WTC11 (cell line): ENCODE measurements at regions not wholly inside any gene's neighbourhood (a gene's known extent, or its start where the extent isn't known, plus 50 kb on each side); places are given as distances from the start of the nearest gene placed in this dataset.
A peak's percentile ranks its signal among the peaks of the same experiment; 100 is the strongest.

Experiments
- ATAC-seq: fragments of 200-7000 bp; cut with Tn5 transposase; 2 replicates; pipeline ENCODE4 v1.10.0; 2021; ENCODE audit warnings: mild to moderate bottlenecking, moderate library complexity
- CTCF ChIA-PET: fragments of 300-600 bp; sonication (Branson Sonifier 250); formaldehyde crosslinking; loops from one replicate; lab custom pipeline; 2021; ENCODE audit warnings: antibody characterized with exemption; lab: Charles Lee
- POLR2A ChIA-PET: fragments of 350-600 bp; sonication (Branson Sonifier 250); formaldehyde crosslinking; loops from one replicate; lab custom pipeline; 2021; ENCODE audit warnings: antibody characterized with exemption; lab: Charles Lee
- DNase-seq: peaks from one replicate; pipeline ENCODE4 v3.0.0; 2021; ENCODE audit warnings: low spot score
- H3K27ac Mint-ChIP-seq: 2 replicates; pipeline ENCODE4 v1.8.0; 2021; ENCODE audit warnings: mixed read lengths
- H3K27me3 Mint-ChIP-seq: 2 replicates; pipeline ENCODE4 v1.8.0; 2021; ENCODE audit warnings: low read depth, mild to moderate bottlenecking, moderate library complexity, mixed read lengths
- H3K36me3 Mint-ChIP-seq: 2 replicates; pipeline ENCODE4 v1.8.0; 2021; ENCODE audit warnings: mixed read lengths
- H3K4me1 Mint-ChIP-seq: 2 replicates; pipeline ENCODE4 v1.8.0; 2022; ENCODE audit warnings: mixed read lengths
- H3K4me3 Mint-ChIP-seq: 2 replicates; pipeline ENCODE4 v1.8.0; 2021; ENCODE audit warnings: mild to moderate bottlenecking, moderate library complexity, mixed read lengths
- H3K9me3 Mint-ChIP-seq: 2 replicates; pipeline ENCODE4 v1.8.0; 2021; ENCODE audit warnings: mixed read lengths
- ATF1 ChIP-seq: sonication (generic); formaldehyde crosslinking; IDR thresholded peaks from 2 replicates; pipeline ENCODE4 v1.8.1; 2023; ENCODE audit warnings: mild to moderate bottlenecking, moderate library complexity, missing genetic modification reagents
- ATF2 ChIP-seq: sonication (generic); formaldehyde crosslinking; IDR thresholded peaks from 2 replicates; pipeline ENCODE4 v1.8.1; 2022; ENCODE audit warnings: low read depth, missing genetic modification reagents, borderline replicate concordance
- FOXP1 ChIP-seq: sonication (generic); formaldehyde crosslinking; IDR thresholded peaks from 2 replicates; pipeline ENCODE4 v1.8.0; 2022; ENCODE audit warnings: missing genetic modification reagents, mild to moderate bottlenecking, moderate library complexity, borderline replicate concordance
- GABPB1 ChIP-seq: sonication (generic); formaldehyde crosslinking; IDR thresholded peaks from 2 replicates; pipeline ENCODE4 v1.8.1; 2023; ENCODE audit warnings: mild to moderate bottlenecking, missing genetic modification reagents
- GRHL2 ChIP-seq: fragments of 250-450 bp; sonication (Bioruptor Pico); IDR thresholded peaks from 2 replicates; pipeline ENCODE4 v1.8.0; 2022; ENCODE audit warnings: mild to moderate bottlenecking, moderate library complexity; ENCODE audit not compliant: insufficient replicate concordance, severe bottlenecking
- HMGXB4 ChIP-seq: sonication (generic); formaldehyde crosslinking; IDR thresholded peaks from 2 replicates; pipeline ENCODE4 v1.8.1; 2023; ENCODE audit warnings: mild to moderate bottlenecking, moderate library complexity, missing genetic modification reagents
- IRF2 ChIP-seq: sonication (generic); formaldehyde crosslinking; IDR thresholded peaks from 2 replicates; pipeline ENCODE4 v1.8.0; 2022; ENCODE audit warnings: low read depth, missing genetic modification reagents, borderline replicate concordance
- KAT7 ChIP-seq: sonication (generic); formaldehyde crosslinking; IDR thresholded peaks from 2 replicates; pipeline ENCODE4 v1.8.1; 2023; ENCODE audit warnings: missing genetic modification reagents, mild to moderate bottlenecking, borderline replicate concordance
- MXD4 ChIP-seq: fragments of 250-450 bp; sonication (Bioruptor Pico); IDR thresholded peaks from 2 replicates; pipeline ENCODE4 v1.8.0; 2021; ENCODE audit warnings: mild to moderate bottlenecking, moderate library complexity, borderline replicate concordance
- MYBL2 ChIP-seq: sonication (generic); formaldehyde crosslinking; IDR thresholded peaks from 2 replicates; pipeline ENCODE4 v1.8.1; 2023; ENCODE audit warnings: mild to moderate bottlenecking, moderate library complexity, missing genetic modification reagents
- NFE2L1 ChIP-seq: sonication (generic); formaldehyde crosslinking; IDR thresholded peaks from 2 replicates; pipeline ENCODE4 v1.8.1; 2023; ENCODE audit warnings: missing genetic modification reagents
- PREB ChIP-seq: sonication (generic); formaldehyde crosslinking; IDR thresholded peaks from 2 replicates; pipeline ENCODE4 v1.8.1; 2022; ENCODE audit warnings: mild to moderate bottlenecking, missing genetic modification reagents, moderate library complexity, borderline replicate concordance
- USF1 ChIP-seq: sonication (generic); formaldehyde crosslinking; IDR thresholded peaks from 2 replicates; pipeline ENCODE4 v1.8.0; 2022; ENCODE audit warnings: mild to moderate bottlenecking, missing genetic modification reagents
- ZBTB21 ChIP-seq: sonication (generic); formaldehyde crosslinking; IDR thresholded peaks from 2 replicates; pipeline ENCODE4 v1.8.1; 2023; ENCODE audit warnings: mild to moderate bottlenecking, missing genetic modification reagents, borderline replicate concordance
- ZNF121 ChIP-seq: sonication (generic); formaldehyde crosslinking; IDR thresholded peaks from 2 replicates; pipeline ENCODE4 v1.8.0; 2023; ENCODE audit warnings: missing genetic modification reagents
- ZNF138 ChIP-seq: sonication (generic); formaldehyde crosslinking; conservative IDR thresholded peaks from 2 replicates; pipeline ENCODE4 v1.8.1; 2022; ENCODE audit warnings: mild to moderate bottlenecking, moderate library complexity, missing genetic modification reagents
- ZNF219 ChIP-seq: sonication (generic); formaldehyde crosslinking; IDR thresholded peaks from 2 replicates; pipeline ENCODE4 v1.8.0; 2023; ENCODE audit warnings: missing genetic modification reagents, mild to moderate bottlenecking, borderline replicate concordance
- ZNF416 ChIP-seq: fragments of 250-450 bp; sonication (Bioruptor Pico); IDR thresholded peaks from 2 replicates; pipeline ENCODE4 v1.9.0; 2021; ENCODE audit warnings: mild to moderate bottlenecking, inconsistent platforms
- TF ChIP-seq, protein P1 (sequence below): sonication (generic); formaldehyde crosslinking; IDR thresholded peaks from 2 replicates; pipeline ENCODE4 v1.8.1; 2022; ENCODE audit warnings: mild to moderate bottlenecking, moderate library complexity, missing genetic modification reagents

DNA sequence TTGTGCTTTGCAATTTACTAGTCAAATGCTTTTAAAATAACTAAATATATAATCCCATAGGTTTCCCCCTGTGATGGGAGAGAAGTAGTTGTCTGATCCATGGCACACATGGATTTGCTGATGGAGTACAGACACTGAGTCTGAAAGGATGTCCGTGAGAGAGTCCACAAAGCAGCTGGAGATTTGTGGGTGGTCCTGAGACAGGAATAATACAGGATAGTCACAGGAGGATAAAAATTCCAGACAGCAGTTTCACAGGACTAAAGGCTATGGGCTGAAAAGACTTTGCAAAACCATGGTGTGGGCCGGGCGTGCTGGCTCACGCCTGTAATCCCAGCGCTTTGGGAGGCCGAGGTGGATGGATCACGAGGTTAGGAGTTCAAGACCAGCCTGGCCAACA is 58.7 kb upstream of the ZFR start (continued):
- TF ChIP-seq, protein P1, sequence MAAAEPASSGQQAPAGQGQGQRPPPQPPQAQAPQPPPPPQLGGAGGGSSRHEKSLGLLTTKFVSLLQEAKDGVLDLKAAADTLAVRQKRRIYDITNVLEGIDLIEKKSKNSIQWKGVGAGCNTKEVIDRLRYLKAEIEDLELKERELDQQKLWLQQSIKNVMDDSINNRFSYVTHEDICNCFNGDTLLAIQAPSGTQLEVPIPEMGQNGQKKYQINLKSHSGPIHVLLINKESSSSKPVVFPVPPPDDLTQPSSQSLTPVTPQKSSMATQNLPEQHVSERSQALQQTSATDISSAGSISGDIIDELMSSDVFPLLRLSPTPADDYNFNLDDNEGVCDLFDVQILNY (CRISPR knock-in tag), result no peak
- no peak for TF ChIP-seq ZNF416 (CRISPR knock-in tag)
- no peak for TF ChIP-seq IRF2 (CRISPR knock-in tag)
- no peak for TF ChIP-seq ATF1
- TF ChIP-seq ZNF121, result no peak
- no peak for TF ChIP-seq GRHL2 (CRISPR knock-in tag)
- TF ChIP-seq MYBL2 (CRISPR knock-in tag), result no peak

GRCh38 chr5:32501071-32502002 is 56.8 kb upstream of the ZFR start:
- Mint-ChIP-seq H3K36me3 (no peaks in the 10 kb centered on the region), H3K4me1 (peaks cover 46% of the 10 kb centered on the region), H3K4me3 (peak overlapping the region; percentile 54), H3K27me3 (peaks cover 100% of the 10 kb centered on the region), H3K27ac (no peak overlapping the region), H3K9me3 (no peaks in the 10 kb centered on the region)
- TF ChIP-seq IRF2 (CRISPR knock-in tag) (no peak), MXD4 (CRISPR knock-in tag) (no peak), KAT7 (CRISPR knock-in tag) (no peak), ZNF219 (CRISPR knock-in tag) (no peak), USF1 (CRISPR knock-in tag) (no peak), HMGXB4 (no peak), GRHL2 (CRISPR knock-in tag) (no peak), FOXP1 (CRISPR knock-in tag) (no peak), NFE2L1 (CRISPR knock-in tag) (no peak), GABPB1 (CRISPR knock-in tag) (no peak), ZNF138 (no peak), ZBTB21 (no peak), ATF2 (CRISPR knock-in tag) (no peak), PREB (CRISPR knock-in tag) (no peak), ZNF416 (CRISPR knock-in tag) (no peak)
- DNase-seq (no peak), ATAC-seq (no peak)
- ChIA-PET CTCF (interaction anchor here (1.0 to 4.9 kb wide), 3 partner anchors 11 to 89 kb away, joined by 5 to 46 read pairs (median 42); no protein-coding TSS in a partner anchor), POLR2A (interaction anchor here (0.7 to 2.0 kb wide), 3 partner anchors 10 to 83 kb away, joined by 4 to 9 read pairs (median 7); no protein-coding TSS in a partner anchor)
